Adipocyte (in vitro differentiated cells): ENCODE measurements at regions not wholly inside any gene's neighbourhood (a gene's known extent, or its start where the extent isn't known, plus 50 kb on each side); places are given as distances from the start of the nearest gene placed in this dataset.

ENCODE experiments used
- DNase-seq: peaks from one replicate; pipeline ENCODE4 v3.0.0-alpha.2; 2015; ENCODE audit warnings: low read depth
- H3K27me3 ChIP-seq: replicated peaks from 2 replicates; pipeline ENCODE4 v1.7.0; 2013; ENCODE audit warnings: mild to moderate bottlenecking, low read length, moderate library complexity; ENCODE audit not compliant: control insufficient read depth, insufficient read depth
- H3K36me3 ChIP-seq: 2 replicates; pipeline ENCODE4 v1.7.0; 2013; ENCODE audit warnings: low read length, mild to moderate bottlenecking, moderate library complexity; ENCODE audit not compliant: control insufficient read depth, insufficient read depth, severe bottlenecking
- H3K4me1 ChIP-seq: 2 replicates; pipeline ENCODE4 v1.7.0; 2013; ENCODE audit warnings: mild to moderate bottlenecking, low read length, moderate library complexity; ENCODE audit not compliant: control insufficient read depth, insufficient read depth
- H3K4me3 ChIP-seq: 2 replicates; pipeline ENCODE4 v1.7.0; 2013; ENCODE audit warnings: mild to moderate bottlenecking, low read length, moderate library complexity
- H3K9ac ChIP-seq: 2 replicates; pipeline ENCODE4 v1.7.0; 2013; ENCODE audit warnings: mild to moderate bottlenecking, low read length, moderate library complexity
- H3K9me3 ChIP-seq: 2 replicates; pipeline ENCODE4 v1.7.0; 2013; ENCODE audit warnings: mild to moderate bottlenecking, low read length, moderate library complexity; ENCODE audit not compliant: control insufficient read depth

DNA sequence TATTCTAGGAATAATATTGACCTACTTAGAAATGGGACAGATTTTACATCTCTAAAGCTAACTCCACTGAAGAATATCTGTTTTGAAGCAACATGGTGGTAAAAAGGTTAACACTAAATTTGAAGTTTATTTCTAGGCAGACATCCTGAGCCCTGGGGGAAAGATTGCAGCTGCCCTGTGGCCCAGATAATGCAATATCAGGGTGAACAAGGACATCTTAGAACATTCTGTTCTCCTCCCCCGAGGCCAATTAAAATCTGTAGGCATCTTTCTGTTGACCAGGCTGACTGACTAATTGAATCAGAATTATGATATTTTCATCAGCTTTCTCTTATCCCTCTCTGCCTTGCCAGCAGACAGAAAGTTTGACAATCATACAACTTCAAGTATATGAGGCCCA, 149.8 kb upstream of the DUSP10 start:
- Histone ChIP-seq H3K4me1 (peaks cover 50% of the 10 kb centered on the region), H3K36me3 (no peaks in the 10 kb centered on the region), H3K9me3 (peaks cover 6% of the 10 kb centered on the region), H3K4me3 (no peak overlapping the region), H3K9ac (peak overlapping the region; percentile 79), H3K27me3 (no peaks in the 10 kb centered on the region)
- peak; percentile 83 for DNase-seq

DNA sequence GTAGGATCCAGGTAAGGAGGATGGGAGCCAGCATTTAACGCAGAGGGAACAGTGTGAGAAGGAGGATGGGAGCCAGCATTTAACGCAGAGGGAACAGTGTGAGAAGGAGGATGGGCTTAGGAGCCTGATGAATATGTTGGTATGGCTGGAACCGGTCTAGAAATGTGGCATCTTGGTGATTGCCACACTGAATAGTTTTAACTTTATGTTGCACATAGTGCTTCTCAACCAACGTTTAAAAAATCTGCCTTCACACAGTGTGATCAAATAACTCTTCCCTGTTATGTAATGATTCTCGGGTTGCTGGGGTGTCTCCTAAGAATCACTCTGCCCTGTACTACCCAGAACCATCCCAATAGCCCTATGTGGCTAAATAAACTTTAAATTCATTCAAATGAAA, 146.9 kb upstream of the DUSP10 start:
- Histone ChIP-seq H3K4me3 (no peak overlapping the region), H3K9ac (peak overlapping the region; percentile 79)

DNA sequence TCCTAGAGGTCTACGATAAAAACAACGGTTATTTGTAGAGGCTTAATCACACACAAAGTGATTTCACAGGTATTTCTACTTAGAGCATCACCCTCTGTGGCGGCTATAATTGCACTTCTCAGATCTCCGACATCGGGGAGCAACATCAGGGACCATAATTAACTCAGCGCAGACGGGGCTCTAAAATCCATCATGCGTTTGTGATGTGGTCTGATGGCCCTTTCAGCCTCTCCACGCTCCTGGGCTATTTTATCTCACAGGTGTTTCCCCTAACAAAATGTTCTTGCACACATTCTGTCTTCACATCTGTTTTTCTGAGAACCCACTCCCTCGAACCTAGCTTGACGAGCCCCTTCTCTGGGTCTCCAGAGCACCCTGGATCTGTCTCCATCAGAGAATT, 146.3 kb upstream of the DUSP10 start:
- H3K4me1 ChIP-seq, result peaks cover 59% of the 10 kb centered on the region
- no peaks in the 10 kb centered on the region for H3K36me3 ChIP-seq
- H3K4me3 ChIP-seq, result no peak overlapping the region
- no peaks in the 10 kb centered on the region for H3K9me3 ChIP-seq
- H3K27me3 ChIP-seq, result no peaks in the 10 kb centered on the region
- no peak overlapping the region for H3K9ac ChIP-seq
- DNase-seq, result no peak

More for the DNA sequence above, 146.9 kb upstream of the DUSP10 start:
- Histone ChIP-seq H3K9me3 (peaks cover under 1% of the 10 kb centered on the region), H3K4me1 (peaks cover 59% of the 10 kb centered on the region), H3K36me3 (no peaks in the 10 kb centered on the region), H3K27me3 (no peaks in the 10 kb centered on the region)
- no peak for DNase-seq

DNA sequence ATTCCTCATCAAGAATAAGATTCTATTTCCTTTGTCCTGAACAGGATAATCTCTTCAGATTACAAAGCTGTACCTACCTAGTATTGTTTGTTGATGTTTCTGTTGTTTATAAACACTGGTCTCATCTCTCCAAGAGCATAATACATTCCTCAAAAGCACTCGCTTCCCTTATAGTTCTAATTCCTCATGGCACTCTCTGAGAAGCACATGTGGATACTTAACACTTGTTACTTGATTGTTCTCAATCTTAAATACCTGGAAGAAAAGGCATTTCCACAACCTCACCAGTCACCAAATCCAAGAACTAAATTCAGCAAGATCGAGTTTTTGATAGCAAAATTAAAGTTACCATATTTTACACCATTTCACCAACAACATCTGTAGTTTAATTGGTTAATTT, 145.9 kb upstream of the DUSP10 start:
- H3K9me3 ChIP-seq, result no peaks in the 10 kb centered on the region

DNA sequence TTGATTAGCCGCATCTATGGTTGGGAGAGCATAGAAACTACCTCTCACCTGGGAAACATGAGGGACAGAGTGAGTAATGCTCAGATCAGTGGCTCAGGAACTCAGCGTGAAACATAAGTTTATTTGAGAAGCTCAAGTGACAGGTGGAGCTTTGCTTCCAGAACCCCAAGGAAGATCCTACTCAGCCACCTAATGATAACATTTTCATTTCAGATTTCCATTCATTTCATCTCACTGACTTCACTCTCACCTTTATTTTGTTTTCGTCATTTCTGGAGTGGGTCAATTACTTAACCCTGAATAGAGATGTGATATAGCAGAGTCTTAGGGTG, 145.5 kb upstream of the DUSP10 start:
- Histone ChIP-seq H3K36me3 (no peaks in the 10 kb centered on the region), H3K27me3 (no peaks in the 10 kb centered on the region), H3K9ac (peak overlapping the region; percentile 52), H3K4me1 (peaks cover 53% of the 10 kb centered on the region), H3K4me3 (no peak overlapping the region), H3K9me3 (no peaks in the 10 kb centered on the region)
- no peak for DNase-seq

More for the DNA sequence above, 145.9 kb upstream of the DUSP10 start:
- Histone ChIP-seq H3K9ac (peak overlapping the region; percentile 52), H3K27me3 (no peaks in the 10 kb centered on the region), H3K4me1 (peaks cover 57% of the 10 kb centered on the region), H3K36me3 (no peaks in the 10 kb centered on the region), H3K4me3 (no peak overlapping the region)
- DNase-seq, result no peak

DNA sequence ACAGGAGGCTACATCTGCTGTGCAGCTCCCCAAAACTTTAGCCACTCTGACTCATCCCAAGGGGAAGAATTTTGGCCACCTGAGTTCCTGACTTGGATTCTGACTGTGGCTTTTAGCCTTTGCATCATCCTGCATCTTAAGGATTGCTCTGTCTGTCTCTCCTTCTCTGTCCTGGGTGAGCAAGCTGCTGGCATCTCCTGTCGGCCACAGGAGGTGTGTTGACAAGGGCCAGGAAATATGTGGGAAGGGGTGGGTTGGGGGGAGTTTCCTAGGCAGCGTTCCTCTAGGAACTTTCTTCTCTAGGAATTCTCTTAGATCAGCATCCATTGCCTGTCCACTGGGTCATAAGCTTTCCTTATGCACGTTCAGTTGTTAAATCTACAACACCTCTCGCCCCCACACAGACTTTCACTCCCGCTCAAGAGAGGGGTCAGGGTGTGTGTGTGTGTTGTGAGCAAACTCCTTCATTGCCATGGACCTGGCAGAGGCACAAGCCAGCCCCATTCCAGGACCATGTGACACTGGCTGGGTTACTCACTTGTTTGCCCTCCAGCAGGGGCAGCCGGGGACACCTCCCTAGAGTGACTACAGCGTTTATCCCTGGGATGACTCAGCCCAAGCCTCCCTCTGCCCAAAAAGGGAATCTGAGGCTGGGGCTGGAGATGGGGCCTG, 145.0 kb upstream of the DUSP10 start:
- DNase-seq, result peak; percentile 93
- Histone ChIP-seq H3K4me3 (no peak overlapping the region), H3K36me3 (no peaks in the 10 kb centered on the region)

DNA sequence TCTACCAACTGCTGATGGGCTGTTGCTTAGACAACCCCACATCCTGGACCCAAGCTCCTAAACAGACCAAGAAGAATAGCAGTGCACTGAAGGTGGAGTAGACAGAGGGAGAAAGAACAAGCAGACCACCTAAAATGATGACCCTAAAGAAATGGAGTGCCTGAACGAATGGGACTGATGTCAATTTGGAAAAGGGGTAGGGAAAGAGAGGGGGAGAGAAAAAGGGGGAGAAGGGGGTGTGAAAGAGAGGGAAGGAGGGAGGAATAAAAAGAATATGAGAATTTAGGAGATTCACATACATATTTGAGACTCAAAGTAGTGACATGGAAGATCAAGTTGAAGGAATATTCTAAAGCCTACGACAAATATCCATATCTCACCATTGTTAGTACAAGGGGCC, 144.4 kb upstream of the DUSP10 start:
- H3K4me1 ChIP-seq, result peaks cover 53% of the 10 kb centered on the region
- H3K36me3 ChIP-seq, result no peaks in the 10 kb centered on the region
- no peak for DNase-seq
- H3K9me3 ChIP-seq, result no peaks in the 10 kb centered on the region
- no peak overlapping the region for H3K4me3 ChIP-seq
- no peaks in the 10 kb centered on the region for H3K27me3 ChIP-seq
- H3K9ac ChIP-seq, result peak overlapping the region; percentile 52

More for the DNA sequence above, 145.0 kb upstream of the DUSP10 start:
- Histone ChIP-seq H3K27me3 (no peaks in the 10 kb centered on the region), H3K4me1 (peaks cover 52% of the 10 kb centered on the region), H3K9me3 (no peaks in the 10 kb centered on the region), H3K9ac (peak overlapping the region; percentile 52)

DNA sequence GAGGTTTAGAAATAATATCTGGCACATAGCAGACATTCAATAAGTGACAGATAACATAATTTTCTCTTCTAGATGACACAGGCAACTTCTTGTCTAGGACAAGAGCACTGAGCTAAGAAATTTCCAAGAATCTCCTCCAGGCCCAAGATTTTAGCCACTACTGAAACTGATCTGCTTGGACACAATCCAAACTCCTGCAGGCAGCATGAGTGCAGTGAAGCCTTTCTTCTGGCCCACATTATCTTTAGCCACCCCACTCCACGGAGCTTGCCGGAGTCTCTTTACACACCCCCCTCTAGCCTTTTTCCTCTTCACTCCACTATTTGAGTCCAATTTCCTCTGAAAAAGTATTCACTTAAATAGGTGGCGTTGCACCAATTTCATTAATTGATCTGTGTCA, 142.9 kb upstream of the DUSP10 start:
- H3K9ac ChIP-seq, result no peak overlapping the region
- no peak overlapping the region for H3K4me3 ChIP-seq
- no peaks in the 10 kb centered on the region for H3K36me3 ChIP-seq
- H3K9me3 ChIP-seq, result no peaks in the 10 kb centered on the region
- DNase-seq, result peak; percentile 63
- H3K27me3 ChIP-seq, result no peaks in the 10 kb centered on the region
- H3K4me1 ChIP-seq, result peaks cover 53% of the 10 kb centered on the region

DNA sequence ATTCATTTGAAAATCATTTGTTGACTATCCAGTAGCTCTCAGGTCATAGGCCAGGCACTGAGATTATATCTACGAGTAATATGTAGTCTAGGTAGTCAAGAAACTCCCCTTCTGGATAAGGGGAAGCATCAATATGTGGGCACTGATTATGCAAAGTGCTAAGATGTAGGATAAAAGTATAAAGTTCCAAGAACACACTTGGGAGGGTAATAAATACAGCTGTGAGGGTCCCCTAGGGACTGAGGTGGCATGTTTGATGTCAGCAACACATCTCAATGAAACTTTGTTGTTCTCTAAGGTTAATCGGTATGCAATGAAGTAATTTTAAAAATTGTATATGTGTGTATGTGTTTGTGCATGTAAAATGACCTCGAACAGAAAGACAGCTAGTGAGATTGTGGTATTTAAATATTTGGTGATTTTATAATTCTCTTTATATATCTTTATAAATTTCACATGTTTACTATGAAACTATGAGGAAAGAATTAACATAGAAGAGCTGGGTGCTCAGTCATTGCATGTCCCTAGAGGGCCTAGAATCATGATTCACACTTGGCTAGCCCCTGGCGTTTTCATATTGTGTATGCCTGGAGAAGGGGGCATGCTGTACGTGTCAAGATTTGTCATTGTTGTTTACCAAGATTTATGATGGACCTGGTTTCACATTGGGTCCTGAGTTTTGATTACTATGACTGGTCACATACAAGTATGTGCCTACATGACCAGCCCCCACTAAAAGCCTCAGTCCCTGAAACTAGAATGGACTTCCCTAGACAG, 140.1 kb upstream of the DUSP10 start:
- H3K4me1 ChIP-seq, result peaks cover 60% of the 10 kb centered on the region
- DNase-seq, result no peak
- H3K27me3 ChIP-seq, result no peaks in the 10 kb centered on the region
- H3K9ac ChIP-seq, result no peak overlapping the region
- no peaks in the 10 kb centered on the region for H3K36me3 ChIP-seq
- H3K9me3 ChIP-seq, result no peaks in the 10 kb centered on the region
- H3K4me3 ChIP-seq, result no peak overlapping the region

DNA sequence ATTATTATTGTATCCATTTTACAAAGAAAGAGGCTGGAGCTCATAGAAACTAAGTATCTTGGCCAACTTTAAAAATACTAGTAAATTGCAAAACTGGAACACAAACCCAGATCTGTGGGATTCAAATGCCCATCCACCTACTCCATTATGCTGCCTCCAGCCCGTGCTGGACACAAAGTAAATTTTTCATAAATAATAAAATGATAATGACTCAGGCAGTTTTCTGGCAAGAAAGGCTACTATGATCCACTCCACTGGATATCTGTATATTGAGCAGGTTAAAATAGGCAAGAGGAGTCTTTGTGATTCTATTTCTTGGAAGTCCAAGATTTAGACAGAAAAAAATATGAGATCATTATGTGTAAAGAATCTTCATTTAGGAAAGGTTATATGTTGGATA, 138.3 kb upstream of the DUSP10 start:
- Histone ChIP-seq H3K27me3 (no peaks in the 10 kb centered on the region), H3K4me1 (peaks cover 49% of the 10 kb centered on the region), H3K36me3 (no peaks in the 10 kb centered on the region), H3K4me3 (no peak overlapping the region), H3K9me3 (no peaks in the 10 kb centered on the region), H3K9ac (peak overlapping the region; percentile 74)
- peak; percentile 9 for DNase-seq

DNA sequence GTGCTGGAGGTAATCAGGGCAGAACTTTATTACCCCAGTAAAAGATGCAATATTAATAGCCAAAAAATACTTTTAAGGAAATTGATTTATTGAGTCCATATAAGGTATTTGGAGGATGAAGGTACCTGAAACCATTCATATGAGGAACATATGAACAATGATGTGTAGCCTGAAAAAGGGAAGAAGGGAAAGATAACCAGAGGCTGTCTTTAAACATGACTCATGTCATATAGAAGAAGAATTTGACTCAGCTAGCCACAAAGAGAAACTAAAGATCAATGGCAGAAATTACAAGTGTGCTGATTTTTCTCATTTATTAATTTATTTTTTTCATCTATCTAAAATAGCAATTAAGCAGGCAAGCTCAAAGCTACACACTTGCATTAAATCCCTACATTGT, 136.2 kb upstream of the DUSP10 start:
- peak; percentile 15 for DNase-seq
- Histone ChIP-seq H3K36me3 (no peaks in the 10 kb centered on the region), H3K9me3 (no peaks in the 10 kb centered on the region), H3K27me3 (no peaks in the 10 kb centered on the region), H3K9ac (no peak overlapping the region), H3K4me3 (no peak overlapping the region), H3K4me1 (peaks cover 59% of the 10 kb centered on the region)
